A549 (cell line): ENCODE measurements at regions not wholly inside any gene's neighbourhood (a gene's known extent, or its start where the extent isn't known, plus 50 kb on each side); places are given as distances from the start of the nearest gene placed in this dataset.

Experiments
- ATAC-seq, 2 experiments: fragments of 200-7000 bp in 1 of 2; fragments of >200 bp in 1 of 2; cut with Nextera tagmentation in 1 of 2; cut with Tn5 transposase in 1 of 2; 3 replicates each; pipeline versions ENCODE4 v1.8.0 to v1.9.1; 2018 to 2020; ENCODE audit warnings: mild to moderate bottlenecking in 1 of 2, moderate library complexity in 1 of 2
- CTCF ChIA-PET: fragments of 300-600 bp; sonication (Branson Sonifier 250); formaldehyde crosslinking; extraction: SDS; loops from one replicate; lab custom pipeline; 2021; ENCODE audit warnings: antibody characterized with exemption, inconsistent platforms; lab: Yijun Ruan, JAX
- POLR2A ChIA-PET: fragments of 350-600 bp; formaldehyde crosslinking; extraction: SDS; loops from one replicate; lab custom pipeline; 2021; ENCODE audit warnings: antibody characterized with exemption, inconsistent platforms; lab: Yijun Ruan, JAX
- DNase-seq, 2 experiments: peaks; one replicate each; pipeline versions ENCODE4 v3.0.0 to v3.0.0-alpha.2; 2011 to 2016; ENCODE audit warnings: low read depth in 1 of 2, low spot score in 1 of 2
- FAIRE-seq: peaks from 2 replicates; lab custom pipeline; 2011; peaks lifted over from hg19 to GRCh38; lab: Jason Lieb, UNC
- H3K27ac ChIP-seq, 2 experiments: fragments of >200 bp; sonication (Bioruptor Twin); formaldehyde crosslinking; 3 replicates each; pipeline ENCODE4 v1.5.1; 2016 to 2017
- H3K4me1 ChIP-seq: fragments of >200 bp; sonication (Bioruptor Twin); formaldehyde crosslinking; 3 replicates; pipeline ENCODE4 v1.6.1; 2016
- H3K4me2 ChIP-seq: fragments of >200 bp; sonication (Bioruptor Twin); formaldehyde crosslinking; 3 replicates; pipeline ENCODE4 v1.6.1; 2016
- H3K4me3 ChIP-seq: fragments of >200 bp; sonication (Bioruptor Twin); formaldehyde crosslinking; 3 replicates; pipeline ENCODE4 v1.5.1; 2016
- H3K9me3 ChIP-seq: fragments of >200 bp; sonication (Bioruptor Twin); formaldehyde crosslinking; 3 replicates; pipeline ENCODE4 v1.6.1; 2016
- BHLHE40 ChIP-seq: IDR thresholded peaks from 2 replicates; pipeline ENCODE4 v1.6.1; 2012; ENCODE audit warnings: low read depth, low read length, inconsistent platforms
- CBX2 ChIP-seq: fragments of 200-600 bp; sonication (generic); IDR thresholded peaks from 2 replicates; pipeline ENCODE4 v1.6.1; 2016; ENCODE audit warnings: low read depth, mild to moderate bottlenecking, borderline replicate concordance
- CEBPB ChIP-seq, 2 experiments: fragments of >200 bp in 1 of 2; sonication (Bioruptor Twin) in 1 of 2; formaldehyde crosslinking in 1 of 2; IDR thresholded peaks; 2 replicates each; pipeline ENCODE4 v1.6.1; 2012 to 2016
- CHD4 ChIP-seq: fragments of 200-600 bp; sonication (generic); IDR thresholded peaks from 2 replicates; pipeline ENCODE4 v1.6.1; 2016; ENCODE audit warnings: antibody characterized with exemption, mild to moderate bottlenecking, borderline replicate concordance
- CTCF ChIP-seq: fragments of >200 bp; sonication (Bioruptor Twin); formaldehyde crosslinking; IDR thresholded peaks from 3 replicates; pipeline ENCODE4 v1.5.1; 2016
- EHF ChIP-seq: fragments of 250-450 bp; sonication (Bioruptor Pico); IDR thresholded peaks from 2 replicates; pipeline ENCODE4 v1.5.0; 2020; ENCODE audit warnings: mild to moderate bottlenecking
- EHMT2 ChIP-seq: fragments of 200-600 bp; sonication (generic); IDR thresholded peaks from 2 replicates; pipeline ENCODE4 v1.6.1; 2016; ENCODE audit warnings: antibody characterized with exemption, low read depth, mild to moderate bottlenecking, moderate library complexity
- ESRRA ChIP-seq: fragments of 150-350 bp; IDR thresholded peaks from 2 replicates; pipeline ENCODE4 v1.6.1; 2014; ENCODE audit warnings: mild to moderate bottlenecking, low read length, borderline replicate concordance
- FOSB ChIP-seq: fragments of 250-450 bp; sonication (Bioruptor Pico); IDR thresholded peaks from 2 replicates; pipeline ENCODE4 v1.5.0; 2020; ENCODE audit warnings: mild to moderate bottlenecking, moderate library complexity
- FOXS1 ChIP-seq: fragments of 250-450 bp; sonication (Bioruptor Pico); IDR thresholded peaks from 2 replicates; pipeline ENCODE4 v1.5.0; 2020; ENCODE audit warnings: mild to moderate bottlenecking, moderate library complexity
- HDAC2 ChIP-seq: fragments of 200-600 bp; sonication (generic); IDR thresholded peaks from 2 replicates; pipeline ENCODE4 v1.6.1; 2016
- HMGXB4 ChIP-seq: fragments of 250-450 bp; sonication (Bioruptor Pico); IDR thresholded peaks from 2 replicates; pipeline ENCODE4 v1.5.0; 2021; ENCODE audit warnings: mild to moderate bottlenecking, moderate library complexity, borderline replicate concordance
- HOXA7 ChIP-seq: fragments of 250-450 bp; sonication (Bioruptor Pico); IDR thresholded peaks from 2 replicates; pipeline ENCODE4 v1.5.0; 2020; ENCODE audit warnings: mild to moderate bottlenecking, moderate library complexity
- HOXB13 ChIP-seq: fragments of 250-450 bp; sonication (Bioruptor Pico); IDR thresholded peaks from 2 replicates; pipeline ENCODE4 v1.5.0; 2020; ENCODE audit warnings: low read depth, mild to moderate bottlenecking, moderate library complexity
- HOXB5 ChIP-seq: fragments of 250-450 bp; sonication (Bioruptor Pico); IDR thresholded peaks from 2 replicates; pipeline ENCODE4 v1.5.0; 2020; ENCODE audit warnings: mild to moderate bottlenecking, moderate library complexity
- KDM5A ChIP-seq: fragments of 200-600 bp; sonication (generic); IDR thresholded peaks from 2 replicates; pipeline ENCODE4 v1.6.1; 2016; ENCODE audit warnings: antibody characterized with exemption, mild to moderate bottlenecking
- MAFK ChIP-seq: fragments of 450-650 bp; IDR thresholded peaks from 2 replicates; pipeline ENCODE4 v1.6.1; 2014; ENCODE audit not compliant: partially characterized antibody
- MYC ChIP-seq: IDR thresholded peaks from 2 replicates; pipeline ENCODE4 v1.6.1; 2012; ENCODE audit warnings: mild to moderate bottlenecking, inconsistent platforms, low read length, improper control_type of control experiment, borderline replicate concordance
- NFE2L2 ChIP-seq: fragments of 150-350 bp; conservative IDR thresholded peaks from 2 replicates; pipeline ENCODE4 v1.6.1; 2014; ENCODE audit warnings: low read length
- NR3C1 ChIP-seq: fragments of >200 bp; sonication (Bioruptor Twin); formaldehyde crosslinking; IDR thresholded peaks from 3 replicates; pipeline ENCODE4 v1.6.1; 2017
- PHF8 ChIP-seq: fragments of 200-600 bp; sonication (generic); IDR thresholded peaks from 2 replicates; pipeline ENCODE4 v1.6.1; 2016; ENCODE audit warnings: low read depth, mild to moderate bottlenecking, antibody characterized with exemption, moderate library complexity, borderline replicate concordance
- POLR2A ChIP-seq: IDR thresholded peaks from 2 replicates; pipeline ENCODE4 v1.6.1; 2012; ENCODE audit warnings: mild to moderate bottlenecking, low read length
- POLR2AphosphoS2 ChIP-seq: conservative IDR thresholded peaks from 2 replicates; pipeline ENCODE4 v1.6.1; 2012; ENCODE audit warnings: low read length, improper control_type of control experiment, inconsistent platforms
- RCOR1 ChIP-seq: fragments of 150-350 bp; IDR thresholded peaks from 2 replicates; pipeline ENCODE4 v1.6.1; 2014; ENCODE audit warnings: antibody characterized with exemption, low read length, low read depth
- SMC3 ChIP-seq: fragments of >200 bp; sonication (Bioruptor Twin); formaldehyde crosslinking; IDR thresholded peaks from 3 replicates; pipeline ENCODE4 v1.6.1; 2018; ENCODE audit warnings: inconsistent platforms
- SREBF2 ChIP-seq: fragments of 450-650 bp; IDR thresholded peaks from 2 replicates; pipeline ENCODE4 v1.6.1; 2014; ENCODE audit warnings: mild to moderate bottlenecking, moderate library complexity
- TFCP2L1 ChIP-seq: fragments of 250-450 bp; sonication (Bioruptor Pico); IDR thresholded peaks from 2 replicates; pipeline ENCODE4 v1.5.0; 2021; ENCODE audit warnings: mild to moderate bottlenecking
- USF2 ChIP-seq: fragments of 450-650 bp; IDR thresholded peaks from 2 replicates; pipeline ENCODE4 v1.6.1; 2014; ENCODE audit warnings: antibody characterized with exemption
- ZSCAN20 ChIP-seq: fragments of 250-450 bp; sonication (Bioruptor Pico); IDR thresholded peaks from 2 replicates; pipeline ENCODE4 v1.8.0; 2022; ENCODE audit warnings: mild to moderate bottlenecking, moderate library complexity
- WGBS: methylation state at CpG from one replicate; pipeline ENCODE4 v1.1.6; 2017; ENCODE audit errors: missing lambda C conversion rate; 5-methylcytosine and 5-hydroxymethylcytosine counted together
- TF ChIP-seq, protein P1 (sequence below): fragments of 250-450 bp; sonication (Bioruptor Pico); IDR thresholded peaks from 2 replicates; pipeline ENCODE4 v1.5.0; 2020; ENCODE audit warnings: low read depth, mild to moderate bottlenecking, moderate library complexity

GRCh38 chr9:79970146-79970425 lies 398.3 kb downstream of the TLE4 start:
- no peak for ATAC-seq
- H3K4me2 ChIP-seq: no peak overlapping the region
- H3K9me3 ChIP-seq: no peaks in the 10 kb centered on the region
- DNase-seq: no peak
- H3K4me3 ChIP-seq: no peak overlapping the region
- TF ChIP-seq RCOR1 (no peak), MYC (no peak), CBX2 (no peak), NR3C1 (no peak), NFE2L2 (no peak), PHF8 (no peak)
- ChIA-PET CTCF (no interaction called here), POLR2A (no interaction called here)
- FAIRE-seq: no peak
- H3K27ac ChIP-seq: no peak overlapping the region
- WGBS: 14% methylated on average over 2 of the region's 2 CpGs
- H3K4me1 ChIP-seq: no peaks in the 10 kb centered on the region

GRCh38 chr9:79969393-79970145 lies 397.8 kb downstream of the TLE4 start:
- H3K4me3 ChIP-seq: no peak overlapping the region
- no peak overlapping the region for H3K27ac ChIP-seq
- H3K4me2 ChIP-seq: no peak overlapping the region
- no peaks in the 10 kb centered on the region for H3K4me1 ChIP-seq
- CTCF ChIA-PET: no interaction called here
- 15% methylated on average over 3 of the region's 3 CpGs for WGBS
- FAIRE-seq: no peak
- TF ChIP-seq MAFK (no peak), CTCF (no peak), EHMT2 (no peak), HDAC2 (no peak), NFE2L2 (no peak), POLR2AphosphoS2 (no peak), FOSB (CRISPR knock-in tag) (no peak), CEBPB (IDR thresholded peaks at IDR 0.05) (no peak), ZSCAN20 (CRISPR knock-in tag) (no peak), TFCP2L1 (no peak), ESRRA (no peak), HOXB5 (no peak), BHLHE40 (no peak), HOXB13 (no peak)
- no peaks in the 10 kb centered on the region for H3K9me3 ChIP-seq
- no peak for DNase-seq
- POLR2A ChIA-PET: no interaction called here
- ATAC-seq: no peak

DNA sequence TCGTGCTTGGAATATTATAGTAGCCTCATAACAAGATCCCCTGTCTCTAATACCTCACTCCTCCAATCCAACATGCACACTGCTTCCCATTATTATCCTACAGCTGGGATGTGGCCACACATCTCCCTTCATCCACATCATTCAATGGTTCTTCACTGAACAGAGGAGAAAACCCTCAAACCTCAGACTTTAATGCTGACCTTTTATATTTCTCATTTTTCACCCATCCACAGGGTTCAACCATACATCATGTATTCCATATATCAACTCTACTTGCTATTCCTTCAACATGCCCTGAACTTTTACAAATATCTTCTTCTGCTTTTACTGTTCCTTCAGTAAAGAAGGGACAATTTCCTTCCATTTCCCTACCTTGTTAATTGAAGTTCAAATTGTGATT lies 396.8 kb downstream of the TLE4 start:
- CTCF ChIA-PET: interaction anchor here (1.4 kb wide), 1 partner anchor 15 kb away, joined by 3 read pairs; no protein-coding TSS in a partner anchor

GRCh38 chr9:79962836-79963235 lies 391.1 kb downstream of the TLE4 start:
- ATAC-seq (no peak), FAIRE-seq (no peak), DNase-seq (no peak)
- Histone ChIP-seq H3K9me3 (no peaks in the 10 kb centered on the region), H3K4me3 (no peak overlapping the region), H3K4me1 (no peaks in the 10 kb centered on the region), H3K4me2 (no peak overlapping the region), H3K27ac (no peak overlapping the region)
- ChIA-PET CTCF (no interaction called here), POLR2A (no interaction called here)
- 18% methylated on average over 3 of the region's 3 CpGs for WGBS
- TF ChIP-seq HOXA7 (CRISPR knock-in tag): no peak
- TF ChIP-seq SREBF2: no peak
- TF ChIP-seq EHF (CRISPR knock-in tag): no peak
- TF ChIP-seq HMGXB4 (CRISPR knock-in tag): no peak
- TF ChIP-seq, protein P1, sequence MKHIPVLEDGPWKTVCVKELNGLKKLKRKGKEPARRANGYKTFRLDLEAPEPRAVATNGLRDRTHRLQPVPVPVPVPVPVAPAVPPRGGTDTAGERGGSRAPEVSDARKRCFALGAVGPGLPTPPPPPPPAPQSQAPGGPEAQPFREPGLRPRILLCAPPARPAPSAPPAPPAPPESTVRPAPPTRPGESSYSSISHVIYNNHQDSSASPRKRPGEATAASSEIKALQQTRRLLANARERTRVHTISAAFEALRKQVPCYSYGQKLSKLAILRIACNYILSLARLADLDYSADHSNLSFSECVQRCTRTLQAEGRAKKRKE (CRISPR knock-in tag): no peak
- TF ChIP-seq POLR2A: no peak
- no peak for TF ChIP-seq NFE2L2
- no peak for TF ChIP-seq MYC
- TF ChIP-seq FOXS1 (CRISPR knock-in tag): no peak
- no peak for TF ChIP-seq USF2
- TF ChIP-seq SMC3: no peak
- TF ChIP-seq CEBPB (IDR thresholded peaks at IDR 0.05): no peak

More for the DNA sequence above, 396.8 kb downstream of the TLE4 start:
- ATAC-seq (no peak), DNase-seq (no peak), FAIRE-seq (no peak)
- Histone ChIP-seq H3K4me2 (no peak overlapping the region), H3K4me1 (no peaks in the 10 kb centered on the region), H3K27ac (no peak overlapping the region), H3K9me3 (no peaks in the 10 kb centered on the region), H3K4me3 (no peak overlapping the region)
- TF ChIP-seq MAFK (peak; percentile 66), CHD4 (no peak), KDM5A (no peak)
- 4% methylated on average over 1 of the region's 1 CpG for WGBS
- POLR2A ChIA-PET: no interaction called here
